ENCODE measurements at regions not wholly inside any gene's neighbourhood (a gene's known extent, or its start where the extent isn't known, plus 50 kb on each side); places are given as distances from the start of the nearest gene placed in this dataset.

DNA sequence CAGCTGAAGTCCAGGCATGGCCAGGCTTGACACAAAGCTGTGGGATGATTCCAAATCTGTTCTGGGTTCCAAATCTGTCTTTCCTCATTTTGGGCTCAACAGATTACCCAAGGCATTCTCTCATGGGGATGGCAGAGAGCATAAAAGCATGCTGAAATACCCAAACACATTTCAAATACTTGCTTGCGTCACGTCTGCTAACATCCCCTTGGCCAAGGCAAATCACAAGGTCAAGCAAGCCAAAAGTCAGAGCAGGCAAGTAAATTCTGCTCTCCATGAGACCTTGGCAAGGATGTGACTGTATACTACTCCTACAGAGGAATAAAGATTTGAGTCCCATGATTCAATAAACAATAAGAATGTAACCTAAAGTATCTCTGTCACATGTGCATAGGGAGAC, 306.7 kb downstream of the EPB41L4A start:
- no peak overlapping the region for H3K4me3 ChIP-seq
- no peak overlapping the region for H3K27ac ChIP-seq
- no peak for DNase-seq
- CTCF ChIA-PET, result no interaction called here
- H3K79me2 ChIP-seq (ENCODE audit: low read depth), result no peaks in the 10 kb centered on the region
- no peaks in the 10 kb centered on the region for H4K20me1 ChIP-seq (ENCODE audit: insufficient read depth)
- no peaks in the 10 kb centered on the region for H3K9me2 ChIP-seq (ENCODE audit: insufficient read depth)
- TF ChIP-seq, protein P1, sequence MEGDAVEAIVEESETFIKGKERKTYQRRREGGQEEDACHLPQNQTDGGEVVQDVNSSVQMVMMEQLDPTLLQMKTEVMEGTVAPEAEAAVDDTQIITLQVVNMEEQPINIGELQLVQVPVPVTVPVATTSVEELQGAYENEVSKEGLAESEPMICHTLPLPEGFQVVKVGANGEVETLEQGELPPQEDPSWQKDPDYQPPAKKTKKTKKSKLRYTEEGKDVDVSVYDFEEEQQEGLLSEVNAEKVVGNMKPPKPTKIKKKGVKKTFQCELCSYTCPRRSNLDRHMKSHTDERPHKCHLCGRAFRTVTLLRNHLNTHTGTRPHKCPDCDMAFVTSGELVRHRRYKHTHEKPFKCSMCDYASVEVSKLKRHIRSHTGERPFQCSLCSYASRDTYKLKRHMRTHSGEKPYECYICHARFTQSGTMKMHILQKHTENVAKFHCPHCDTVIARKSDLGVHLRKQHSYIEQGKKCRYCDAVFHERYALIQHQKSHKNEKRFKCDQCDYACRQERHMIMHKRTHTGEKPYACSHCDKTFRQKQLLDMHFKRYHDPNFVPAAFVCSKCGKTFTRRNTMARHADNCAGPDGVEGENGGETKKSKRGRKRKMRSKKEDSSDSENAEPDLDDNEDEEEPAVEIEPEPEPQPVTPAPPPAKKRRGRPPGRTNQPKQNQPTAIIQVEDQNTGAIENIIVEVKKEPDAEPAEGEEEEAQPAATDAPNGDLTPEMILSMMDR (conservative IDR thresholded peaks at IDR 0.05), result no peak
- TF ChIP-seq EZH2 (IDR thresholded peaks at IDR 0.05; ENCODE audit: low read depth), result no peak
- intact Hi-C loops (cut with micrococcal nuclease; ENCODE audit: unreplicated experiment), result no loop called here
- H3K4me1 ChIP-seq (replicated peaks; ENCODE audit: insufficient read depth), result no peaks in the 10 kb centered on the region
- no peak overlapping the region for H2AFZ ChIP-seq
- no peaks in the 10 kb centered on the region for H3K27me3 ChIP-seq (ENCODE audit: insufficient read depth, low read depth)
- no peak overlapping the region for H3K4me2 ChIP-seq
- no peaks in the 10 kb centered on the region for H3K36me3 ChIP-seq (ENCODE audit: low read depth)
- no TSS peak for BruUV-seq (replicated peaks)
- H3K9me3 ChIP-seq (ENCODE audit: insufficient read depth, low read depth), result no peaks in the 10 kb centered on the region
- H3F3A ChIP-seq (ENCODE audit: insufficient read depth, low read depth), result no peaks in the 10 kb centered on the region
- POLR2A ChIA-PET (ENCODE audit: unreplicated experiment), result no interaction called here

GRCh38 chr5:112109331-112110007, 309.6 kb downstream of the EPB41L4A start:
- H3K9me2 ChIP-seq (ENCODE audit: insufficient read depth), result no peaks in the 10 kb centered on the region
- no peaks in the 10 kb centered on the region for H3K27me3 ChIP-seq (ENCODE audit: insufficient read depth, low read depth)
- POLR2A ChIA-PET (ENCODE audit: unreplicated experiment), result no interaction called here
- no peaks in the 10 kb centered on the region for H4K20me1 ChIP-seq (ENCODE audit: insufficient read depth)
- no peaks in the 10 kb centered on the region for H3F3A ChIP-seq (ENCODE audit: insufficient read depth, low read depth)
- no TSS peak for BruUV-seq (replicated peaks)
- H3K36me3 ChIP-seq (ENCODE audit: low read depth), result no peaks in the 10 kb centered on the region
- H3K4me2 ChIP-seq, result no peak overlapping the region
- no peaks in the 10 kb centered on the region for H3K4me1 ChIP-seq (replicated peaks; ENCODE audit: insufficient read depth)
- TF ChIP-seq, protein P1 (conservative IDR thresholded peaks at IDR 0.05), result no peak
- TF ChIP-seq EZH2 (IDR thresholded peaks at IDR 0.05; ENCODE audit: low read depth), result no peak
- no peaks in the 10 kb centered on the region for H3K9me3 ChIP-seq (ENCODE audit: insufficient read depth, low read depth)
- no peak overlapping the region for H3K4me3 ChIP-seq
- intact Hi-C loops (cut with micrococcal nuclease; ENCODE audit: unreplicated experiment), result no loop called here
- peak in 1 of 2 experiments; percentile 5 for DNase-seq
- CTCF ChIA-PET, result no interaction called here
- no peak overlapping the region for H3K27ac ChIP-seq
- H2AFZ ChIP-seq, result no peak overlapping the region
- H3K79me2 ChIP-seq (ENCODE audit: low read depth), result no peaks in the 10 kb centered on the region

- Histone ChIP-seq H3K4me3 (no peak overlapping the region), H3K79me2 (ENCODE audit: low read depth) (no peaks in the 10 kb centered on the region), H3K9me3 (ENCODE audit: insufficient read depth, low read depth) (no peaks in the 10 kb centered on the region), H4K20me1 (ENCODE audit: insufficient read depth) (no peaks in the 10 kb centered on the region), H3K36me3 (ENCODE audit: low read depth) (no peaks in the 10 kb centered on the region), H3K9me2 (ENCODE audit: insufficient read depth) (no peaks in the 10 kb centered on the region), H3K27me3 (ENCODE audit: insufficient read depth, low read depth) (no peaks in the 10 kb centered on the region), H3K4me1 (replicated peaks; ENCODE audit: insufficient read depth) (no peaks in the 10 kb centered on the region), H3F3A (ENCODE audit: insufficient read depth, low read depth) (no peaks in the 10 kb centered on the region), H3K4me2 (no peak overlapping the region), H2AFZ (no peak overlapping the region), H3K27ac (no peak overlapping the region)
- TF ChIP-seq EZH2 (IDR thresholded peaks at IDR 0.05; ENCODE audit: low read depth), result no peak
- TF ChIP-seq, protein P1 (conservative IDR thresholded peaks at IDR 0.05), result no peak
- intact Hi-C loops (cut with micrococcal nuclease; ENCODE audit: unreplicated experiment), result no loop called here
- ChIA-PET CTCF (no interaction called here), POLR2A (ENCODE audit: unreplicated experiment) (no interaction called here)
- DNase-seq, result no peak
- BruUV-seq (replicated peaks), result no TSS peak
Measured at GRCh38 chr5:112106878-112107277, 312.2 kb downstream of the EPB41L4A start.
